SJSA1 (cell line): ENCODE measurements at regions not wholly inside any gene's neighbourhood (a gene's known extent, or its start where the extent isn't known, plus 50 kb on each side); places are given as distances from the start of the nearest gene placed in this dataset.
"Not testable (repeated sequence)": the region's sequence is repeated elsewhere in the genome, so short reads cannot be mapped to it uniquely, and the experiment has no call there.

Experiments used
- DNase-seq, 2 experiments: peaks; one replicate each; pipeline ENCODE4 v3.0.0-alpha.2; 2015 to 2020; ENCODE audit warnings: low spot score in 2 of 2, low read depth in 1 of 2
- H3K27ac ChIP-seq: fragments of 250-450 bp; sonication (Bioruptor Pico); 2 replicates; pipeline ENCODE4 v1.5.1; 2020; ENCODE audit warnings: mild to moderate bottlenecking, moderate library complexity
- H3K27me3 ChIP-seq: fragments of 250-450 bp; sonication (Bioruptor Pico); replicated peaks from 2 replicates; pipeline ENCODE4 v1.5.1; 2020; ENCODE audit warnings: mild to moderate bottlenecking, moderate library complexity
- H3K36me3 ChIP-seq: fragments of 250-450 bp; sonication (Bioruptor Pico); 2 replicates; pipeline ENCODE4 v1.5.1; 2020; ENCODE audit warnings: mild to moderate bottlenecking
- H3K4me1 ChIP-seq: fragments of 250-450 bp; sonication (Bioruptor Pico); replicated peaks from 2 replicates; pipeline ENCODE4 v1.6.1; 2021; ENCODE audit warnings: mild to moderate bottlenecking
- H3K4me3 ChIP-seq: fragments of 250-450 bp; sonication (Bioruptor Pico); 2 replicates; pipeline ENCODE4 v1.5.1; 2020; ENCODE audit warnings: mild to moderate bottlenecking
- H3K9me3 ChIP-seq: fragments of 250-450 bp; sonication (Bioruptor Pico); replicated peaks from 2 replicates; pipeline ENCODE4 v1.5.1; 2020; ENCODE audit warnings: mild to moderate bottlenecking

DNA sequence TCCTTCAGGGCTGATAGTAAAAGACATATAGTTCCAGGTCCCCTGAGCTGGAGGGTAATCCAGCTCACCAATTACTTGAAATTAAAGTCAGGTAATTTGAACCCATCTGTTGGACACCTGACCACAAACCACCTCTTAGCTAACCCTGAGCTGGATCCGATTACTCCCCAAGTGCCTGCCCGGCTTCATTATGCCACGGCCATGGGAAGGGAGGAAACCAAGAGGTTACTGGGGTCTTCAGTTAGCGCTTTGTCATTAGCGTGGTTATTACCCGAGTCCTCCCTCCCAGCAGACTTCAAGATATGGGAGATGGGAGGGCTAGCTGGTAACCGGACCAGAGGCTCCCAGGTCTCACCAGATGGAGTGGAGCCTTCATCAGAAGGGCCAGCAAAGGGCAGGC lies 1071.4 kb downstream of the BCL11B start:
- Histone ChIP-seq H3K4me3 (no peak overlapping the region), H3K27ac (no peak overlapping the region), H3K27me3 (no peaks in the 10 kb centered on the region), H3K4me1 (no peaks in the 10 kb centered on the region), H3K36me3 (no peaks in the 10 kb centered on the region), H3K9me3 (no peaks in the 10 kb centered on the region)
- DNase-seq: no peak

GRCh38 chr14:98203421-98203820 lies 1068.6 kb downstream of the BCL11B start:
- H3K9me3 ChIP-seq: no peaks in the 10 kb centered on the region
- no peak overlapping the region for H3K27ac ChIP-seq
- no peaks in the 10 kb centered on the region for H3K4me1 ChIP-seq
- H3K36me3 ChIP-seq: no peaks in the 10 kb centered on the region
- H3K4me3 ChIP-seq: no peak overlapping the region
- DNase-seq: no peak
- H3K27me3 ChIP-seq: no peaks in the 10 kb centered on the region

GRCh38 chr14:98204139-98204538 lies 1067.9 kb downstream of the BCL11B start:
- Histone ChIP-seq H3K4me1 (no peaks in the 10 kb centered on the region), H3K4me3 (no peak overlapping the region), H3K27me3 (no peaks in the 10 kb centered on the region), H3K36me3 (no peaks in the 10 kb centered on the region), H3K9me3 (no peaks in the 10 kb centered on the region), H3K27ac (no peak overlapping the region)
- no peak for DNase-seq

- Histone ChIP-seq H3K4me3 (no peak overlapping the region), H3K27me3 (no peaks in the 10 kb centered on the region), H3K9me3 (no peaks in the 10 kb centered on the region), H3K27ac (no peak overlapping the region), H3K4me1 (no peaks in the 10 kb centered on the region), H3K36me3 (no peaks in the 10 kb centered on the region)
- no peak for DNase-seq
These were observed 1064.6 kb downstream of the BCL11B start for GRCh38 chr14:98207415-98207814.

GRCh38 chr14:98208211-98208611 lies 1063.8 kb downstream of the BCL11B start:
- DNase-seq: no peak
- Histone ChIP-seq H3K9me3 (no peaks in the 10 kb centered on the region), H3K4me1 (no peaks in the 10 kb centered on the region), H3K4me3 (no peak overlapping the region), H3K27me3 (no peaks in the 10 kb centered on the region), H3K36me3 (no peaks in the 10 kb centered on the region), H3K27ac (no peak overlapping the region)

- H3K4me3 ChIP-seq: no peak overlapping the region
- DNase-seq: no peak
- H3K27ac ChIP-seq: no peak overlapping the region
- H3K36me3 ChIP-seq: no peaks in the 10 kb centered on the region
- H3K4me1 ChIP-seq: no peaks in the 10 kb centered on the region
- H3K27me3 ChIP-seq: no peaks in the 10 kb centered on the region
- H3K9me3 ChIP-seq: no peaks in the 10 kb centered on the region
These were observed 1063.1 kb downstream of the BCL11B start for GRCh38 chr14:98208943-98209342.

- Histone ChIP-seq H3K27me3 (no peaks in the 10 kb centered on the region), H3K9me3 (no peaks in the 10 kb centered on the region), H3K27ac (no peak overlapping the region), H3K4me3 (no peak overlapping the region), H3K4me1 (no peaks in the 10 kb centered on the region), H3K36me3 (no peaks in the 10 kb centered on the region)
- no peak for DNase-seq
These were observed 1061.8 kb downstream of the BCL11B start for GRCh38 chr14:98210045-98210672.

DNA sequence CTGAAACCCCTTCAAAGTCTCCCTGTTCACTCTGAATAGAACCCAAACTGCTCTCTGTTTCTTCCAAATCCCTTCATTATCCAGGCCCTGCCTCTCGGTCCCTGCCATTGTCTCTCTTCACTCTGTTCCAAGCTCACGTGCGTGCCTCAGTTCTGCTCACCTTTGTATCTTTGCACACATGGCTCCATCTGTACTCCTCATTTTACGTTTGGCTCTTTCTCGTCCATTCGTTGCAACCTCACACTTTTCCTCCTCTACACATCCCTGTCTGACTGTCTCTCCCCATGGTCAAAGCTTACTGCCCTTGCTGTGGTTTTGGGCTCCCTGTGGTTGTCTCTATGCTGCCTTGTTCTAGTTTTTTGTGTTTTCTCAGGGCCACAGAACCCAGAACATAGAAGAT lies 1054.5 kb downstream of the BCL11B start:
- Histone ChIP-seq H3K9me3 (no peaks in the 10 kb centered on the region), H3K4me1 (no peaks in the 10 kb centered on the region), H3K27me3 (no peaks in the 10 kb centered on the region), H3K27ac (no peak overlapping the region), H3K4me3 (no peak overlapping the region), H3K36me3 (no peaks in the 10 kb centered on the region)
- DNase-seq: no peak

- no peak for DNase-seq
- no peaks in the 10 kb centered on the region for H3K9me3 ChIP-seq
- no peaks in the 10 kb centered on the region for H3K27me3 ChIP-seq
- H3K36me3 ChIP-seq: no peaks in the 10 kb centered on the region
- H3K4me3 ChIP-seq: no peak overlapping the region
- no peaks in the 10 kb centered on the region for H3K4me1 ChIP-seq
- no peak overlapping the region for H3K27ac ChIP-seq
These were observed 1053.8 kb downstream of the BCL11B start for GRCh38 chr14:98218218-98218617.

- H3K27ac ChIP-seq: no peak overlapping the region
- no peaks in the 10 kb centered on the region for H3K27me3 ChIP-seq
- no peaks in the 10 kb centered on the region for H3K4me1 ChIP-seq
- H3K9me3 ChIP-seq: no peaks in the 10 kb centered on the region
- no peaks in the 10 kb centered on the region for H3K36me3 ChIP-seq
- H3K4me3 ChIP-seq: no peak overlapping the region
- no peak for DNase-seq
These were observed 1052.4 kb downstream of the BCL11B start for GRCh38 chr14:98219638-98220037.

DNA sequence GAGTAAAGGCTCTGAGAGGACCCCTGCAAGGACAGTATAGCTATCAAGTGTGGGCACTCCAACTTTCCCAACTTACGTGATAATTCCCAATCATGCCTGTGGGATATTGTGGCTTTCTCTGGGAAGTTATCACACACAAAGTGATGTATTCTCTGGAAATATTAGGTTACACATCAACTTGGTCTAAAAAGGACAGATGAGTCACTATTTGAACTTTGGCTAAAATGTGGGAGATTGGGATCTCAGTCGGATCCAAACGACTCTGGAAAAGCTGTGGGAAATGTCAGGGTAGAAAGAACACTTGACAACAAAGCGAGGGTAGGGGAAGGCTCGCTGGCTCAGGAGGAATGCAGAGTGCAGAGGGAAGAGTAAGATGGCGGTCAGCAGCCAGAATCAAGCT lies 1048.9 kb downstream of the BCL11B start:
- no peak overlapping the region for H3K4me3 ChIP-seq
- no peaks in the 10 kb centered on the region for H3K27me3 ChIP-seq
- no peak overlapping the region for H3K27ac ChIP-seq

DNA sequence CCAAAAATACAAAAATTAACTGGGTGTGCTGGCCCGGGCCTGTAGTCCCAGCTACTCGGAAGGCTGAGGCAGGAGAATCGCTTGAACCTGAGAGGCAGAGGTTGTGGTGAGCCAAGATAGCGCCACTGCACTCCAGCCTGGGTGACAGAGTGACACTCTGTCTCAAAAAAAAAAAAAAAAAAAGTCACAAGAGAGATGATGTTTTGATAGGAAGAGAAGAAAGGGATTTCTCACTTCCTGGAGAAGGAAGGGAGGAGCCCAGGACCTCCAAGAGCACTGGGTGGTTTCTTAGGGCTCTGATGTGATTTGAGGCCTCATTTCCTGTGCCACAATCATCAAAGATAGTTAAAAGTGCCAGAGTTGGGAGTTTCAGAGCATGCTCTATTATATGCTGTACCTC lies 1048.3 kb downstream of the BCL11B start:
- not testable (repeated sequence) for DNase-seq, H3K9me3 ChIP-seq, H3K4me1 ChIP-seq, H3K27me3 ChIP-seq, H3K27ac ChIP-seq, H3K36me3 ChIP-seq, H3K4me3 ChIP-seq

More for the DNA sequence above, 1048.9 kb downstream of the BCL11B start:
- DNase-seq: no peak
- Histone ChIP-seq H3K4me1 (no peaks in the 10 kb centered on the region), H3K9me3 (no peaks in the 10 kb centered on the region), H3K36me3 (no peaks in the 10 kb centered on the region)

DNA sequence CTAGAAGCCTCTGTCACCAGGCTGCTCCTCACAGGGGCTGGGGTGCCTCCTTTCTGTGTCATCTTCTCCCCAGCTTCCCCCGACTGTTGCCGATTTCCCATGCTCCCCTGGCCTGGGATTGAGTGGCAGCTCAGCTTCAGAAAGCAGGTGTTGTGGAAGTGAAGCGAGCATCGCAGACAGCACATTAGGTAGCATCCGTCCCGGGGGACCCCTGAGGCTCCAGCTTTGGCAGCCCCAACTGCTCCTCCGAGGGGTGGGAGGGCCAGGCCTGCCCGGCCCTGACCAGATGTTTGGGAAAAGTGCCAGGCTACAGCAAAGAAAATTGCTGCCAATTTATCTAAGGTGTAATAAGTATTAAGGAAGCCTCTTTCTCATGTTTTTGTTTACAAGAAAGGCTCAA lies 1045.6 kb downstream of the BCL11B start:
- no peaks in the 10 kb centered on the region for H3K4me1 ChIP-seq
- no peak for DNase-seq
- H3K4me3 ChIP-seq: no peak overlapping the region
- H3K27ac ChIP-seq: no peak overlapping the region
- no peaks in the 10 kb centered on the region for H3K27me3 ChIP-seq
- no peaks in the 10 kb centered on the region for H3K9me3 ChIP-seq
- H3K36me3 ChIP-seq: no peaks in the 10 kb centered on the region

DNA sequence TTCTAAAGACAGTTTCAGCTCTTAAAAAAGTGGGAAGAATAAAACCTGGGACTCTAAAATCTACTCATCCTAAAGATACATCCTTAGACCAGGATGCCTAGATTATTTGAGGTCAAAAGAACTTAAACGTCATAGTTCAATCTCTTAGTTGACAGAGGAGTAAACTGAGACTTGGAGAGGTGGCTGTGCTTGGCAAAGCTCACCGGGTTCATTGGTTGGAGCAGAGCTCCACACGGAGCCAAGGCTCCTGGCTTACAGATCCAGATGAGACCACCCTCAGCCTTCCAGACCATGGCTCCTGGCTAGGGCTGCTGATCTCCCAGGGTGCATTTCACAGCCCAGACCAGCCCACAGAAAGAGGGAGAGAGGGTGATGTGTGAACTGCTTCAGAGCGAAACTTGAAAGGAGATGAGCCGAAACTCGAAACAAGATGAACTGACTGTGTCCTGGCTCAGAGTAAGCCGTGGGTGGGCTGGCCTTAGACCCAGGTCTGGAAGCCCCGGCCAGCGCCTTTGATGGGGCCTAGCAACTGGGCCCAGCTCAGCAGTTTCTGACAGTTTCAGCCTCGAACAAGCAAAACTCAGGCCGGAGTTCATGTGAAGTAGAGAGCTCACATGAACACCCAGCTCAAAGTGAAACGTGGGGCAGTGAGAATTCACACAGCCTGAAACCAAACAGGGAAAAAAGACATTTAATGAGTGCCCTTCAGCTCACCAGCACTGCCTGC lies 1044.8 kb downstream of the BCL11B start:
- DNase-seq: no peak
- no peak overlapping the region for H3K27ac ChIP-seq
- no peaks in the 10 kb centered on the region for H3K4me1 ChIP-seq
- no peaks in the 10 kb centered on the region for H3K9me3 ChIP-seq
- H3K36me3 ChIP-seq: no peaks in the 10 kb centered on the region
- no peak overlapping the region for H3K4me3 ChIP-seq
- H3K27me3 ChIP-seq: no peaks in the 10 kb centered on the region

DNA sequence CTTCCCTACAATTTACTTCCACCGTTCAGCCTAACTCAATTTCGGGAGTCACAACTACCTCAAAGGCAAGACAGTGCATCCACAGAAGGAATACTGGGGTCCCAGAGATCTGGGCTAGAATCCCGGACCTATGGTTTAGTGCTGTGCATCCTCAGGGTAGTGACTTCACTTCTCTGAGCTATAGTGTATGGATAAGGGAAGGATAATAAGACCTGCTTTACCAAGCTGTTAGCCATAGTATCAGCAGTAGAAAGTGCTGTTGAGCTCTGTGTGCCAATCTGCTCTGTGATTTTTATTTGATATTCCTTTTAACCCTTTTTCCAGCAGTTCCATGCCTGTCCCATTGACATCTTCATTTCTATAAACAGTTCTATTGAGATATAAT lies 1044.3 kb downstream of the BCL11B start:
- no peak for DNase-seq
- no peaks in the 10 kb centered on the region for H3K4me1 ChIP-seq
- no peak overlapping the region for H3K27ac ChIP-seq
- H3K4me3 ChIP-seq: no peak overlapping the region
- H3K9me3 ChIP-seq: no peaks in the 10 kb centered on the region
- H3K36me3 ChIP-seq: no peaks in the 10 kb centered on the region
- no peaks in the 10 kb centered on the region for H3K27me3 ChIP-seq
